KBM-7 (cell line): ENCODE measurements at regions not wholly inside any gene's neighbourhood (a gene's known extent, or its start where the extent isn't known, plus 50 kb on each side); places are given as distances from the start of the nearest gene placed in this dataset.

Experiments used
- DNase-seq: peaks from one replicate; pipeline ENCODE4 v3.0.0-alpha.2; 2015
- in situ Hi-C: fragments of 300-500 bp; cut with MboI; formaldehyde crosslinking; loops from 2 replicates; pipeline ENCODE4 v1.14.3; 2020; ENCODE audit warnings: low sequenced_read_pairs, low pct_unique_long_range_greater_than_20kb, mixed read lengths

- no peak for DNase-seq
- in situ Hi-C loops = no loop called here
Observed at GRCh38 chrX:10021461-10022272, 54.5 kb downstream of the CLDN34 start.

GRCh38 chrX:10022273-10022541 lies 55.0 kb downstream of the CLDN34 start:
- DNase-seq = no peak

GRCh38 chrX:10022580-10023245 lies 55.6 kb downstream of the CLDN34 start:
- DNase-seq = no peak
- in situ Hi-C loops = no loop called here

More at GRCh38 chrX:10022273-10022541, 55.0 kb downstream of the CLDN34 start:
- in situ Hi-C loops = no loop called here

GRCh38 chrX:10023821-10024220 lies 56.7 kb downstream of the CLDN34 start:
- in situ Hi-C loops = no loop called here
- no peak for DNase-seq

- no peak for DNase-seq
- in situ Hi-C loops = no loop called here
Observed at GRCh38 chrX:10025742-10026493, 58.8 kb downstream of the CLDN34 start.

- in situ Hi-C loops = no loop called here
- no peak for DNase-seq
Observed at GRCh38 chrX:10028283-10029104, 61.3 kb downstream of the CLDN34 start.

GRCh38 chrX:10030570-10030969 lies 63.4 kb downstream of the CLDN34 start:
- in situ Hi-C loops = no loop called here
- no peak for DNase-seq

GRCh38 chrX:10031746-10032145 lies 64.6 kb downstream of the CLDN34 start:
- in situ Hi-C loops = no loop called here
- no peak for DNase-seq

- DNase-seq = no peak
- in situ Hi-C loops = no loop called here
Observed at GRCh38 chrX:10032147-10032546, 65.0 kb downstream of the CLDN34 start.

GRCh38 chrX:10033375-10034007 lies 66.3 kb downstream of the CLDN34 start:
- in situ Hi-C loops = no loop called here
- no peak for DNase-seq

- DNase-seq = no peak
- in situ Hi-C loops = no loop called here
Observed at GRCh38 chrX:10034740-10035260, 67.6 kb downstream of the CLDN34 start.

GRCh38 chrX:10038585-10038984 lies 71.4 kb downstream of the CLDN34 start:
- in situ Hi-C loops = no loop called here
- no peak for DNase-seq

GRCh38 chrX:10039821-10040793 lies 72.9 kb downstream of the CLDN34 start:
- in situ Hi-C loops = no loop called here
- no peak for DNase-seq

GRCh38 chrX:10040961-10041360 lies 73.8 kb downstream of the CLDN34 start:
- DNase-seq = no peak
- in situ Hi-C loops = no loop called here

- in situ Hi-C loops = no loop called here
- DNase-seq = no peak
Observed at GRCh38 chrX:10041383-10041782, 74.2 kb downstream of the CLDN34 start.

GRCh38 chrX:10042055-10042454 lies 74.9 kb downstream of the CLDN34 start:
- DNase-seq = no peak
- in situ Hi-C loops = no loop called here

GRCh38 chrX:10043386-10043785 lies 76.2 kb downstream of the CLDN34 start:
- no peak for DNase-seq
- in situ Hi-C loops = no loop called here

- DNase-seq = no peak
- in situ Hi-C loops = no loop called here
Observed at GRCh38 chrX:10044021-10044420, 76.9 kb downstream of the CLDN34 start.
